ENCODE measurements at regions not wholly inside any gene's neighbourhood (a gene's known extent, or its start where the extent isn't known, plus 50 kb on each side); places are given as distances from the start of the nearest gene placed in this dataset.

DNA sequence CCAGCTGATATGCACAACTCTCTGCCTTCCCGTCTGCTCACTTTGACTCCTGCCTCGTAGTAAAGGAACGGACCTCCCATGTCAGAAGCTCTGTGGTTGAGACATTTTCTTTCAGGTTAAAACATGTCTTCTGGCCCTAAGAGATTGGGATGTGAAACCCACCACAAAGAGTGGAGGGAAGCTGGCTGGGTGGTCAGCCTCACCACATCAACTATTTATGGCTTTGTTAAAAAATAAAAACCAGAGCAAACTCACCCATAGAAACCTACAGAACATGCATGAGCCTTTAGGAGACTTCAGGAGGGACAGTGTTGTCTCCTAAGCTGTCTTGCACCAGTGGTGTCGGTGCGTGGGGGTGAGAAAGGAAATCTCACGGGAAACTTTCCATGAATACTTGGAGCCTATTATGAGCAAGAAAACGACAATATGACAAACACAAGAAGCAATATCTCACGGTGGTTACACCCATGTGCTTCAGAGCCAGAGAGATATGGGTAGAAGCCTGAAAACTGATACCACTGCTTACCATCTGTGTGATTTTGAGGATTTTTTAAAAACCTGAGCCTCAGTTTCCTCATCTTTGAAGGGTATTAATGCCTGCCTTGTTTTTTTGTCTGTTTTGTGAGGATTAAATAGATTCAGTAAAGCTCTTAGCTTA lies 61.7 kb upstream of the XYLT1 start:
- DNase-seq, result no peak

DNA sequence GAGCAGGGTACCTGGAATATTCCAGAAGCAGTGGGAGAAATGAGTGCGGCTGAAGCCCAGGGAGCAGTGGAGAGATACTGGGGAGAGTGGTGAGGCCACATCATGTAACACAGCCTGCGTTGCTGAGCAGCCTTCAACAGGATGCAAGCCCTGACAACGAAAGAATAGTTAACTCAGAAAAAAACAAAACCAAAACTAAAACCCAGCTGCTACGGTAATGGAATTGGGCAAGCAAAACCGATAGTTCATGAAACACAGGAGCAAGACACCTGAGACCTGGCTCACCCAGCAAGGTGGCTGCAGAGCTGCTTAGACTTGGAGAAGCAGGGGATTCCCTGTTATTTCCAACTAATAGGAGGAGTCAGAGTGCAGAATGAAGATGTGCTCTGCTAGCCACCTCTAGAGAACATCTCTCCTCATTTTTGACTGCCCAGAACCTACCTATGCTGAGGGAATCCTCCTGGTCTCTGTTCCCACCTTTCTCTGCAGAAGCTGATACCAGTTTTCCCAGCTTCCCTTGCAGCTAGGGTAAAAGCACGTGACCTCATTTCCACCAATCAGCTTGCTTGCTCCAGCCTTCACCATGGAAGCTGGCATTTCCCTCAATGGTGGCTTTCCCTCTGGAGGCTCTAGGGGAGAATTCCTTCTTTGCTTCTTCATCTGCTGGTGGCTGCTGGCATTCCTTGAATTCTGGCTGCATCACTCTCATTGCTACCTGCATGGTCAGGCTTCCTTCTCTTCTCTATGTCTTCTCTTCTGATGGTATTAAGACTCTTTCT lies 59.4 kb upstream of the XYLT1 start:
- DNase-seq, result no peak

DNA sequence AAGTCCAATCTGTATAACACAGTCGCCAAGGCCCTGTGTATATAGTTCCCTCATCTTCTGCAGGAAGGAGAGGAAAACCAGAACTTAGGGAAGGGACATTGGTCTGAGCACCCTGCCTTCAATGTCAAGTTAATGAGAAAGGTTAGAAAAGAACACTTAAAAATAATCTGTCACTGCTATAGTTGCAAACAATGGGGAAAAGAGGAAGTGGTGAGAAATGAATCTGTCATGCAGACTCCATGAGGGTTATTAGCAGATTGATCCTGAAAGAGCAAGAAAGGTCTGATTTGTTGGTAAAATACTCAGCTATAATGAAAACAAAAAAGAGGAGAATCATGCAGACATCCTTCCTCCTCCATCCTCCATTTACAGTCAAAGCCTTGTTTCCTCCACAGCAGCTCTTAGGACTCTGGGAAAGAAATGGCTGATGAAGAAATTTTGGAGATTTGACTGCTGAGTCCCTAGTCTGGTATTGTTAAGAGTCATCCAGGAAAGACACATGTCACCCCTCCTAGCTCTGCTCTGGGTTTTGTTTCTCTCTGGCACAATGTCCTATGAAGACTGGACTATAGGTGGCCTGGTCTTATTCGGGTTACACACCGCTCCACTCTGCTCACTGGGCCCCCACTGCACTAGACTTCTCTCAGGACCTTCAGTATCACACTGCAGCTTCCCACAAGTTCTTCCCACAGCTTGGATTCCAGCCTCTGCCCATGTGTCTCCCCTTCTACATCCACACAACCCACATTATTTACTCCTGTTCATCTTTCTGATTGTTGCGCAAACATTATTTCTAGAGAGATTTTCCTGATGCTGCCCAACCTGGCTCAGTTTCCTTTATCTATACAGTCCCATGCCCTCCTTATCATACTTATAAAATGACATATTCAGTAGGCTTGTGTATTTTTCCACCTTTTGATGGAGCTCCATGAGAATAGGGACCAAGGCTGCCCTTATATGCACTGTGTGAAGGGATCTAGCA lies 56.5 kb upstream of the XYLT1 start:
- no peak for DNase-seq

DNA sequence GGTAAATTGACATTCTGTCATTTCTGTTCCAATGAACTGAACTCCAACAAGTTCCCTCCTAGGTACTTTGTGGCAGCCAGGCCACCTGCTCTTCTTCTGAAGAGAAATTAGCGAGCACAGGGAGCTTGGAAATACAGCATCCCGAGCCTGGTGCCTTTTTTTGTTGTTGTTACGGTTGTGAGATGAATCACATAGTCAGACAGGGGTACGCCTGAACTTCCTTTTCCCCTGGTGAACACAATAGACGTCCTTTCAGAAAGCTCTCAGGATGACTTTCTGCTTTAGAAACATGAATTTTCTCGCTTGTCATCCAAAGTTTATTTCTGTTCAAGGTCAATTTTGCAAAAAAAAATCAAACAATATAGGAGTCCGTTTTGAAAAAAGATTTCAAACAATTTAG lies 53.9 kb upstream of the XYLT1 start:
- DNase-seq, result no peak

DNA sequence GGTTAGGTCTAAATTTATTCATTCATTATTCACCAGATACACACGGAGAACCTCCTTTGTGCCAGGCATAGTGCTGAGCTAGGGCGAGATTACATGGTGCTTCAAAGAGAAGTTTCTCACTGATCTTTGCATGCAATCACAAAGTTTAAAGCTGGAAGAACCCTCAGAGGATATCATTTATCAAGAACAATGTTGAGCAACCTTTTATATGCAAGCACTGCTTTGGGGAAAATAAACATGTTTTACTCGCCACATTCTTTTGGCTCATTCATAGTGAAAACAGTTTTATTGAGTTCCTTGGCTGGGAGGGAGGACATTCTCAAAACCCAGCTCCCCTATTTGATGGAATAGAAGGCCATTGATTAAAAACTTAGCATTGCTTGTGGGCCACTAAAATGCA lies 49.8 kb upstream of the XYLT1 start:
- no peak for DNase-seq

Data from midbrain (tissue), 1 donor.